GM12801 (cell line): ENCODE measurements at regions not wholly inside any gene's neighbourhood (a gene's known extent, or its start where the extent isn't known, plus 50 kb on each side); places are given as distances from the start of the nearest gene placed in this dataset.

Experiments used
- TF ChIP-seq, protein P1 (sequence below): IDR thresholded peaks from one replicate; pipeline ENCODE4 v1.5.1; 2011; ENCODE audit warnings: control low read depth; ENCODE audit not compliant: insufficient read length; ENCODE audit errors: extremely low read depth

DNA sequence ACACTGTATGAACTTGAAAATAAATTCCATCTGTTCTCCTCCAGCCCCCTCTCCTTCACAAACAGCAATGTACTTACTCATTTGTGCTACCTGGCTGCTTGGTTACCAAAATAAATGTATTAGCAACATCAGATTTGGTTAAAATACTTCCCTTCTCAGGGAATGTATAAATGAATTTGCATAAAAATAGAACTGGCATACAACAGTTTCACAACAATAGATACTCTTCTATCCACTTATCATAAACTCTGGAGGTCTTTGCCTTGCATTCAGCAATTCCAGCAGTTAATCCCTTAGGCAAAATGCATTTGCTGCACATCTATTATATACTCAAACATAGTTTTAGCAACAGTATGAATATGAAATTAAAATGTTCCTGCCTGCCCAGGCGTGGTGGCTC lies 658.2 kb downstream of the CENPC start:
- TF ChIP-seq, protein P1, sequence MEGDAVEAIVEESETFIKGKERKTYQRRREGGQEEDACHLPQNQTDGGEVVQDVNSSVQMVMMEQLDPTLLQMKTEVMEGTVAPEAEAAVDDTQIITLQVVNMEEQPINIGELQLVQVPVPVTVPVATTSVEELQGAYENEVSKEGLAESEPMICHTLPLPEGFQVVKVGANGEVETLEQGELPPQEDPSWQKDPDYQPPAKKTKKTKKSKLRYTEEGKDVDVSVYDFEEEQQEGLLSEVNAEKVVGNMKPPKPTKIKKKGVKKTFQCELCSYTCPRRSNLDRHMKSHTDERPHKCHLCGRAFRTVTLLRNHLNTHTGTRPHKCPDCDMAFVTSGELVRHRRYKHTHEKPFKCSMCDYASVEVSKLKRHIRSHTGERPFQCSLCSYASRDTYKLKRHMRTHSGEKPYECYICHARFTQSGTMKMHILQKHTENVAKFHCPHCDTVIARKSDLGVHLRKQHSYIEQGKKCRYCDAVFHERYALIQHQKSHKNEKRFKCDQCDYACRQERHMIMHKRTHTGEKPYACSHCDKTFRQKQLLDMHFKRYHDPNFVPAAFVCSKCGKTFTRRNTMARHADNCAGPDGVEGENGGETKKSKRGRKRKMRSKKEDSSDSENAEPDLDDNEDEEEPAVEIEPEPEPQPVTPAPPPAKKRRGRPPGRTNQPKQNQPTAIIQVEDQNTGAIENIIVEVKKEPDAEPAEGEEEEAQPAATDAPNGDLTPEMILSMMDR, result no peak

DNA sequence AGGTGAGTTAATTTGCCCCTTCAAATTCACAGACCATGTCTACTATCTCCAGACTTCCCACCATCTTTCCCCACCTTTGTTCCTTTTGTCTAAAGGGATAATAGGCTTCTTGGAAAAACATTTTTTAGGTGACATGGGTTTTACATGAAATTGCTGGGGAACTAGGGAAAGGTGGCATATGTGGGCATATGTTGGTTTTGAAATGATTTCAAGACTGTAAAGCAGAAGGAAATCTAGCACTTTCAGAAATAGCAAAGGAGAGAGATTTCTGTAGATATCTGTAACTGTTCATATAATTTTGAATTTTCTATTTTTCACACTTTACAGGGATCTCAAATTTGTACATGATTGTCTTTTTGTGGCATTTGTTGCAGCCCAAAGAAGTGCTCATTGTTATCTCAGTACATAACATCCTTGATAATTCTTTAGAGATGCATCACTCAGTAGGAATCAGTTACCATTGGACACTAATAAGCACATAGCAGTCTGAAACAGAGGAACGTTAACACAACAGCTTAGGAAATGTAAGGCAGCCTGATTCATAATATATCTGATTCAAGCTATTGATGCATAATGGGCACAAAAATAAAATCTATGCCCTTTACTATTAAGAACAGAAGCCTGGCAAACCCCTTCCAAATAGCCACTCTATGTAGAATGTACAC lies 659.7 kb downstream of the CENPC start:
- TF ChIP-seq, protein P1, result no peak

DNA sequence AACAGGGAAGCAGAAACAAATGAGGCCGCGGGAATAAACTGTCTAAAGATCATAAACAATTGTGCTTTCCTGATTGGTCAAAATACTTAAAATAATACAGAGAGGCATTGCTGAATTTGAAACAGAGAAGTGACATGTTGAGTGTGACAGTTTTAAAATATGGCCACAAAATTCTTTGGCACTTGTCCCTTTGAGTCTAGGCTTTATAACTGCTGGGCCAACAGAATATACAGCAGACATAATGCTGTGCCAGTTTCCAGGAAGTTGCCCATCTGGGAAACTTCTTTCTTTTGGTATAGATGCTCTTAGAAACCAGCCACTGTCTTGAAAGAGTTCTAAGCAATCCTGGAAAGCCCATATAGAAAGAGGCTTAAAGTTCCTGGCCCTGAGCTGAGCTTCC lies 668.4 kb downstream of the CENPC start:
- TF ChIP-seq, protein P1, result no peak

DNA sequence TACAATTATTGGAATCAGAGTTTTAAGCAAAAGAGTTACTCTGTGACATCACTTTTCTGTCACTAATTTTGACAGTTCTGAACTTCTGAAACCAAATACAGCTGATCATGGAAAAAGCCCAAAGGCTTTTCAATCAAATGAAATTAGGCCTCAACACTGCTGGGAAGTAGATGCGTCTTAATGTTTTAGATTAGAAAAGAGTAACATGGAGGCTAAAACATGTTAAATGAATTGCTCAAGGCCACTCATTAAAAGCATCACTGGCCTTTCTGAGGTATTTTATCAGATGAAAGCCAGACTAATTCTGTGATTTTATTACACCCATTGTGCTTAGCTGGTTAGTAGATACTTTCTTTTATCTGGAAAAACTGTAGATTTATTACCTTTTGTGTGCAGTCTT lies 672.6 kb downstream of the CENPC start:
- TF ChIP-seq, protein P1, result no peak

DNA sequence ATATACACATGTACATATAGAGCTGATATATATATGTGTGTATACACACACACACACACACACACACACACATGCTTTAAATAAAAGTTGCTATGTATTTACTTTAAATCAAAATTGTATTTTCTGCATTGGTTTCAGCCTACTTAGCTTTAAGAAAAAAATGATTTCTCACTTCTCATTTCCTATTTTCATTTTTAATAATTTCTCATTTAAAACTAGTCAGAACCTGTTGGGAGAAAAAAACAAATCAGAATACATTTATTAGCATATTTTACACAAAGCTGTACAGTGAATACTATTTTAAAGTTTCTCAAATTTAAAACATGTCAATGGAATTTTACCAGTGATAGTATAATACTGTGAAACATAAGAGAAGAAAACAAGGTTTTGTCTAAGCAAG lies 681.8 kb downstream of the CENPC start:
- TF ChIP-seq, protein P1, result no peak

DNA sequence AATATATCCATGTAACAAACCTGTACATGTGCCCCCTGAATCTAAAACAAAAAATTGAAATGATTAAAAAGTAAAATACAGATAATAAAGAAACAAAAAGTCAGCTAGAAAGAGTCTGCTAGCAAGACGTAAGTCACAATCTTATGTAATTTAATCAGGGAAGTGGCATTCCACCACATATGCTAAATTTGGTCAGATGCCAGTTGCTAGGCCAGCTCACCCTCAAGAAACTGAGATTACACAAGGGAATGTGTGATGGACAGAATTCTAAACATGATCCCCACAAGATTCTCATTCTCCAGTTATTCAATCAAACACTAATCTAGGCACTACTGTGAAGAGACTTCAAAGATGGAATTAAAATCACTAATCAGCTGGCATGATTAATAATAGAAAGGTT lies 689.3 kb downstream of the CENPC start:
- TF ChIP-seq, protein P1, result no peak

DNA sequence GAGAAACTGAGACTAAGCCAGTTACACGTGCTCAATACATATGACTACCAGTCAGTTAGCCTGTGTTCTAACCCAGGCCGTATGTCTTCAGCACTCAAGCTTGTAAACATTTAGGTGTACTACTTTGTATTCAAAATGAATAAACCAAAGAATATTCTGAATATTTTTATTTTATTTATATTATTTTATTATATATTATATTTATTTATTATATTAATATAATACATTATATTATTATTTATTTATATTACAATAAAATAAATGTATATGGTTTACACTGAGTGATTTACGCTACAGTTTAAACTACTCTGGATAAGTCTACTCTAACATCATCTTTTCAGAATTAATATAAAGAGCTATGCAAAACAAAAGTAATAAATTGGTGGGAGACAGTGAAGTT lies 691.5 kb downstream of the CENPC start:
- TF ChIP-seq, protein P1, result no peak
